GM23248 (cell line): ENCODE measurements at regions not wholly inside any gene's neighbourhood (a gene's known extent, or its start where the extent isn't known, plus 50 kb on each side); places are given as distances from the start of the nearest gene placed in this dataset.

Experiments used
- EZH2 ChIP-seq: fragments of 200-600 bp; sonication (generic); IDR thresholded peaks from 2 replicates; pipeline ENCODE4 v1.6.1; 2018; ENCODE audit warnings: antibody characterized with exemption, mild to moderate bottlenecking; ENCODE audit not compliant: insufficient read depth, poor library complexity, severe bottlenecking
- EZH2phosphoT487 ChIP-seq: fragments of 200-600 bp; sonication (generic); IDR thresholded peaks from 2 replicates; pipeline ENCODE4 v1.6.1; 2018; ENCODE audit warnings: antibody characterized with exemption, moderate library complexity, mild to moderate bottlenecking, low read depth; ENCODE audit not compliant: insufficient read depth

- TF ChIP-seq EZH2 (no peak), EZH2phosphoT487 (no peak)
These were observed 138.7 kb downstream of the SPP2 start for GRCh38 chr2:234189230-234189629.
